SK-N-SH treated with all-trans-retinoic acid at 6 μM for 48 hours (cell line): ENCODE measurements at regions not wholly inside any gene's neighbourhood (a gene's known extent, or its start where the extent isn't known, plus 50 kb on each side); places are given as distances from the start of the nearest gene placed in this dataset.

Source experiments
- ARNTL ChIP-seq: fragments of 450-650 bp; formaldehyde crosslinking; IDR thresholded peaks from 2 replicates; pipeline ENCODE4 v1.5.0; 2020; ENCODE audit warnings: low read depth, mild to moderate bottlenecking, moderate library complexity, borderline replicate concordance
- BACH2 ChIP-seq: fragments of 250-450 bp; sonication (Bioruptor Pico); IDR thresholded peaks from 2 replicates; pipeline ENCODE4 v1.9.0; 2021; ENCODE audit warnings: mild to moderate bottlenecking, borderline replicate concordance
- ESRRG ChIP-seq: fragments of 250-450 bp; sonication (Bioruptor Pico); IDR thresholded peaks from 2 replicates; pipeline ENCODE4 v1.6.1; 2021; ENCODE audit warnings: mild to moderate bottlenecking
- ISL1 ChIP-seq: fragments of 250-450 bp; sonication (Bioruptor Pico); IDR thresholded peaks from 2 replicates; pipeline ENCODE4 v2.1.2; 2022; ENCODE audit warnings: mild to moderate bottlenecking, moderate library complexity
- PATZ1 ChIP-seq: fragments of 250-450 bp; sonication (Bioruptor Pico); IDR thresholded peaks from 2 replicates; pipeline ENCODE4 v1.8.0; 2020; ENCODE audit warnings: mild to moderate bottlenecking, moderate library complexity, borderline replicate concordance
- PPARA ChIP-seq: fragments of 250-450 bp; sonication (Bioruptor Pico); IDR thresholded peaks from 2 replicates; pipeline ENCODE4 v1.5.0; 2020; ENCODE audit warnings: mild to moderate bottlenecking, borderline replicate concordance
- RARB ChIP-seq: fragments of 250-450 bp; sonication (Bioruptor Pico); IDR thresholded peaks from 2 replicates; pipeline ENCODE4 v1.8.0; 2021; ENCODE audit warnings: mild to moderate bottlenecking, moderate library complexity
- SNAI2 ChIP-seq: fragments of 250-450 bp; sonication (Bioruptor Pico); IDR thresholded peaks from 2 replicates; pipeline ENCODE4 v1.5.0; 2020; ENCODE audit warnings: mild to moderate bottlenecking, moderate library complexity
- TCF4 ChIP-seq: fragments of 250-450 bp; sonication (Bioruptor Pico); IDR thresholded peaks from 2 replicates; pipeline ENCODE4 v1.8.0; 2021; ENCODE audit warnings: mild to moderate bottlenecking, moderate library complexity, borderline replicate concordance
- TSHZ2 ChIP-seq: fragments of 250-450 bp; sonication (Bioruptor Pico); IDR thresholded peaks from 2 replicates; pipeline ENCODE4 v1.5.0; 2020; ENCODE audit warnings: mild to moderate bottlenecking, moderate library complexity
- ZFP30 ChIP-seq: fragments of 450-650 bp; formaldehyde crosslinking; IDR thresholded peaks from 2 replicates; pipeline ENCODE4 v1.5.0; 2022; ENCODE audit warnings: mild to moderate bottlenecking, moderate library complexity
- ZNF8 ChIP-seq: fragments of 450-650 bp; formaldehyde crosslinking; IDR thresholded peaks from 2 replicates; pipeline ENCODE4 v1.5.0; 2020; ENCODE audit warnings: mild to moderate bottlenecking, moderate library complexity
- TF ChIP-seq, protein P1 (sequence below): fragments of 250-450 bp; sonication (Bioruptor Pico); IDR thresholded peaks from 2 replicates; pipeline ENCODE4 v1.8.0; 2021; ENCODE audit warnings: low read depth, mild to moderate bottlenecking, moderate library complexity, borderline replicate concordance
- TF ChIP-seq, protein P2 (sequence below): fragments of 250-450 bp; sonication (Bioruptor Pico); IDR thresholded peaks from 2 replicates; pipeline ENCODE4 v1.5.1; 2021; ENCODE audit warnings: mild to moderate bottlenecking, moderate library complexity

- TF ChIP-seq ISL1 (CRISPR knock-in tag) (no peak), ZNF8 (CRISPR knock-in tag) (no peak), BACH2 (no peak), PATZ1 (CRISPR knock-in tag) (no peak), ARNTL (CRISPR knock-in tag) (no peak), ESRRG (CRISPR knock-in tag) (no peak), SNAI2 (CRISPR knock-in tag) (no peak), ZFP30 (CRISPR knock-in tag) (no peak), TCF4 (no peak), TSHZ2 (CRISPR knock-in tag) (no peak), RARB (CRISPR knock-in tag) (no peak), PPARA (CRISPR knock-in tag) (no peak)
- TF ChIP-seq, protein P1, sequence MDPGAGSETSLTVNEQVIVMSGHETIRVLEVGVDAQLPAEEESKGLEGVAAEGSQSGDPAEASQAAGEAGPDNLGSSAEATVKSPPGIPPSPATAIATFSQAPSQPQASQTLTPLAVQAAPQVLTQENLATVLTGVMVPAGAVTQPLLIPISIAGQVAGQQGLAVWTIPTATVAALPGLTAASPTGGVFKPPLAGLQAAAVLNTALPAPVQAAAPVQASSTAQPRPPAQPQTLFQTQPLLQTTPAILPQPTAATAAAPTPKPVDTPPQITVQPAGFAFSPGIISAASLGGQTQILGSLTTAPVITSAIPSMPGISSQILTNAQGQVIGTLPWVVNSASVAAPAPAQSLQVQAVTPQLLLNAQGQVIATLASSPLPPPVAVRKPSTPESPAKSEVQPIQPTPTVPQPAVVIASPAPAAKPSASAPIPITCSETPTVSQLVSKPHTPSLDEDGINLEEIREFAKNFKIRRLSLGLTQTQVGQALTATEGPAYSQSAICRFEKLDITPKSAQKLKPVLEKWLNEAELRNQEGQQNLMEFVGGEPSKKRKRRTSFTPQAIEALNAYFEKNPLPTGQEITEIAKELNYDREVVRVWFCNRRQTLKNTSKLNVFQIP = no peak
- TF ChIP-seq, protein P2, sequence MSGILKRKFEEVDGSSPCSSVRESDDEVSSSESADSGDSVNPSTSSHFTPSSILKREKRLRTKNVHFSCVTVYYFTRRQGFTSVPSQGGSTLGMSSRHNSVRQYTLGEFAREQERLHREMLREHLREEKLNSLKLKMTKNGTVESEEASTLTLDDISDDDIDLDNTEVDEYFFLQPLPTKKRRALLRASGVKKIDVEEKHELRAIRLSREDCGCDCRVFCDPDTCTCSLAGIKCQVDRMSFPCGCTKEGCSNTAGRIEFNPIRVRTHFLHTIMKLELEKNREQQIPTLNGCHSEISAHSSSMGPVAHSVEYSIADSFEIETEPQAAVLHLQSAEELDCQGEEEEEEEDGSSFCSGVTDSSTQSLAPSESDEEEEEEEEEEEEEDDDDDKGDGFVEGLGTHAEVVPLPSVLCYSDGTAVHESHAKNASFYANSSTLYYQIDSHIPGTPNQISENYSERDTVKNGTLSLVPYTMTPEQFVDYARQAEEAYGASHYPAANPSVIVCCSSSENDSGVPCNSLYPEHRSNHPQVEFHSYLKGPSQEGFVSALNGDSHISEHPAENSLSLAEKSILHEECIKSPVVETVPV (CRISPR knock-in tag) = no peak
Observed at GRCh38 chr5:5006548-5006947, 133.6 kb upstream of the ADAMTS16 start.
